ENCODE measurements at regions not wholly inside any gene's neighbourhood (a gene's known extent, or its start where the extent isn't known, plus 50 kb on each side); places are given as distances from the start of the nearest gene placed in this dataset.

GRCh38 chr1:68363339-68363738 is 86.4 kb downstream of the RPE65 start:
- intact Hi-C loops (cut with DNase I) = no loop called here
- TF ChIP-seq, protein P1, sequence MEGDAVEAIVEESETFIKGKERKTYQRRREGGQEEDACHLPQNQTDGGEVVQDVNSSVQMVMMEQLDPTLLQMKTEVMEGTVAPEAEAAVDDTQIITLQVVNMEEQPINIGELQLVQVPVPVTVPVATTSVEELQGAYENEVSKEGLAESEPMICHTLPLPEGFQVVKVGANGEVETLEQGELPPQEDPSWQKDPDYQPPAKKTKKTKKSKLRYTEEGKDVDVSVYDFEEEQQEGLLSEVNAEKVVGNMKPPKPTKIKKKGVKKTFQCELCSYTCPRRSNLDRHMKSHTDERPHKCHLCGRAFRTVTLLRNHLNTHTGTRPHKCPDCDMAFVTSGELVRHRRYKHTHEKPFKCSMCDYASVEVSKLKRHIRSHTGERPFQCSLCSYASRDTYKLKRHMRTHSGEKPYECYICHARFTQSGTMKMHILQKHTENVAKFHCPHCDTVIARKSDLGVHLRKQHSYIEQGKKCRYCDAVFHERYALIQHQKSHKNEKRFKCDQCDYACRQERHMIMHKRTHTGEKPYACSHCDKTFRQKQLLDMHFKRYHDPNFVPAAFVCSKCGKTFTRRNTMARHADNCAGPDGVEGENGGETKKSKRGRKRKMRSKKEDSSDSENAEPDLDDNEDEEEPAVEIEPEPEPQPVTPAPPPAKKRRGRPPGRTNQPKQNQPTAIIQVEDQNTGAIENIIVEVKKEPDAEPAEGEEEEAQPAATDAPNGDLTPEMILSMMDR (IDR thresholded peaks at IDR 0.05) = no peak
- TF ChIP-seq POLR2A (IDR thresholded peaks at IDR 0.05; ENCODE audit: low read depth) = no peak
- TF ChIP-seq EP300 (IDR thresholded peaks at IDR 0.05) = no peak
- TF ChIP-seq POLR2AphosphoS5 (IDR thresholded peaks at IDR 0.05) = no peak
- Histone ChIP-seq H3K4me1 (peaks cover 1 to 12% (median 8%) of the 10 kb centered on the region in 4 donors), H3K9me3 (no peaks in the 10 kb centered on the region), H3K27me3 (no peaks in the 10 kb centered on the region), H3K36me3 (no peaks in the 10 kb centered on the region), H3K27ac (replicated peaks in 1 of 4) (no peak overlapping the region), H3K4me3 (no peak overlapping the region)
- no peak for DNase-seq (ENCODE audit: extremely low spot score)

GRCh38 chr1:68361346-68361910 is 88.3 kb downstream of the RPE65 start:
- Histone ChIP-seq H3K4me1 (peaks cover 6 to 18% (median 15%) of the 10 kb centered on the region in 4 donors), H3K27ac (replicated peaks in 1 of 4) (no peak overlapping the region), H3K36me3 (no peaks in the 10 kb centered on the region), H3K9me3 (no peaks in the 10 kb centered on the region), H3K27me3 (no peaks in the 10 kb centered on the region), H3K4me3 (no peak overlapping the region)
- WGBS = 76% methylated on average over 3 of the region's 3 CpGs
- no peak for TF ChIP-seq EP300 (IDR thresholded peaks at IDR 0.05)
- no peak for TF ChIP-seq POLR2A (IDR thresholded peaks at IDR 0.05; ENCODE audit: low read depth)
- TF ChIP-seq, protein P1 (IDR thresholded peaks at IDR 0.05) = no peak
- no peak for TF ChIP-seq POLR2AphosphoS5 (IDR thresholded peaks at IDR 0.05)
- no peak for DNase-seq (ENCODE audit: extremely low spot score)
- intact Hi-C loops (cut with DNase I) = no loop called here

GRCh38 chr1:68359045-68359444 is 90.7 kb downstream of the RPE65 start:
- 37% methylated on average over 2 of the region's 2 CpGs for WGBS
- Histone ChIP-seq H3K27ac (replicated peaks in 1 of 4) (no peak overlapping the region), H3K36me3 (no peaks in the 10 kb centered on the region), H3K9me3 (no peaks in the 10 kb centered on the region), H3K4me3 (no peak overlapping the region), H3K27me3 (no peaks in the 10 kb centered on the region), H3K4me1 (peaks cover 6 to 18% (median 15%) of the 10 kb centered on the region in 4 donors)
- no peak for DNase-seq (ENCODE audit: extremely low spot score)
- intact Hi-C loops (cut with DNase I) = no loop called here
- no peak for TF ChIP-seq POLR2A (IDR thresholded peaks at IDR 0.05; ENCODE audit: low read depth)
- TF ChIP-seq POLR2AphosphoS5 (IDR thresholded peaks at IDR 0.05) = no peak
- TF ChIP-seq EP300 (IDR thresholded peaks at IDR 0.05) = no peak
- TF ChIP-seq, protein P1 (IDR thresholded peaks at IDR 0.05) = no peak

DNA sequence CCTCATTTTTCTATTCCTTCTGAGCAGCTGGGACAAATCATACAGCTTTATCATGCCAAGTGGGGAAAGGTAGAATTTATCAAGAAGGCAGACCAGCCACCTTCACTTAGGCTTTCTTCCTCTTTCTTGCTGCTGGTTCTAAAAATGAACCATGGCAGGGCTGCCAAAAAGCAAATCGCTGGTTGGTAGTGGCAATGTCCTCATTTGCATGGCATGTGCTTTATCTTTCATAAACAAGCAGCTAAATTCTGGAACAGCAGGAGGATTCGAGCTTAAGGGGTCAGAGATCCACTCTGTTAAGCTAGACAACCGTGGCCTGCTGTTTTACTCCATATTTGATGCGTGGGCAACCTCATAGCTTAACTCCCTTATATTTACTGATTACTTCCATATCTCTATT is 91.3 kb downstream of the RPE65 start:
- H3K27me3 ChIP-seq = no peaks in the 10 kb centered on the region
- TF ChIP-seq POLR2A (IDR thresholded peaks at IDR 0.05; ENCODE audit: low read depth) (no peak), POLR2AphosphoS5 (IDR thresholded peaks at IDR 0.05) (no peak), EP300 (IDR thresholded peaks at IDR 0.05) (no peak)
- TF ChIP-seq, protein P1 (IDR thresholded peaks at IDR 0.05) = no peak
- H3K4me3 ChIP-seq = no peak overlapping the region
- 32% methylated on average over 4 of the region's 4 CpGs for WGBS
- H3K36me3 ChIP-seq = no peaks in the 10 kb centered on the region
- no peaks in the 10 kb centered on the region for H3K9me3 ChIP-seq
- intact Hi-C loops (cut with DNase I) = no loop called here
- DNase-seq (ENCODE audit: extremely low spot score) = no peak
- peaks cover 6 to 18% (median 15%) of the 10 kb centered on the region in 4 donors for H3K4me1 ChIP-seq
- no peak overlapping the region for H3K27ac ChIP-seq (replicated peaks in 1 of 4)

DNA sequence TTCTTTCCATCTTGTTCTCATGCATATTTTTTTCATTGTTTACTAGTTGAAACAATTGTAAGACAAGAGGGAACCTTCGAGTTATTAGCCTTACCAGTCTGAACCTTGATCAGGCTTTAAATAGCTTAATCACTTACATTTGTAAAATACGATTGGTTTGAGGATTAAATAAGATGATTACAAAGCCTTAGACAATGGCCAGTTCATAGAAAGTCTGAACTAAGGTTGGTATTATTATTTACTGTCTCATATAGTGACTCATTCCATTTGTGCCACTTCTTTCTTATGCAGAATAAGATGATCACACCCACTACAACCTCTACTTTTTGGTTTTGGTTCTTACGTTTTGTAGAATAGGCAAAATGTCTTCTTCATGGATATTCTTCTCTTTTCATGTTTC is 94.1 kb downstream of the RPE65 start:
- no peaks in the 10 kb centered on the region for H3K9me3 ChIP-seq
- WGBS = 90% methylated on average over 3 of the region's 3 CpGs
- no peak for DNase-seq (ENCODE audit: extremely low spot score)
- peaks cover 6 to 18% (median 15%) of the 10 kb centered on the region in 4 donors for H3K4me1 ChIP-seq
- H3K4me3 ChIP-seq = no peak overlapping the region
- no peak for TF ChIP-seq POLR2A (IDR thresholded peaks at IDR 0.05; ENCODE audit: low read depth)
- TF ChIP-seq, protein P1 (IDR thresholded peaks at IDR 0.05) = no peak
- TF ChIP-seq POLR2AphosphoS5 (IDR thresholded peaks at IDR 0.05) = no peak
- TF ChIP-seq EP300 (IDR thresholded peaks at IDR 0.05) = no peak
- no peaks in the 10 kb centered on the region for H3K36me3 ChIP-seq
- no peak overlapping the region for H3K27ac ChIP-seq (replicated peaks in 1 of 4)
- no peaks in the 10 kb centered on the region for H3K27me3 ChIP-seq
- intact Hi-C loops (cut with DNase I) = no loop called here

All from esophagus muscularis mucosa (tissue), 4 donors.